Fibroblast of skin of right quadriceps (primary cell): ENCODE measurements at regions not wholly inside any gene's neighbourhood (a gene's known extent, or its start where the extent isn't known, plus 50 kb on each side); places are given as distances from the start of the nearest gene placed in this dataset.

Source experiments
- DNase-seq: peaks from one replicate; pipeline ENCODE4 v3.0.0-alpha.2; 2013

DNA sequence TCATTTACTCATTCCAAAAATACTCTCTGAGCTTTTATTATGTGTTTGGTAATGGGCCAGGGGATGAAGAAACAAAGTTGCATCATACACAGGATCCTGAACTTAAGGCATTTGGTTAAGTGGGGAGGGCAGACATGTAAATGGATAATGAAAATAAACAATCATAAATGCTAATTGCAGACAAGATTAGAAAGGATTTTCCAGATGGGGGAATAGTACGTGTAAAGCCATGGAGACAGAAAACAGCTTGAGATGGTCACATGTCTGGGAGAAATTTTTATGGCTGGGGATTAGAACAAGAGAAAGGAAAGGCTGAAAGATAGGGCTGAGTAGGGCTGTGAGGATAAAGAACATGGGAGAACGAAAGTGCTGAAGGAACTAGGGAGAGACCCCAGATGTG, 534.3 kb upstream of the LARGE1 start:
- DNase-seq: no peak

- no peak for DNase-seq
These were observed 542.5 kb upstream of the LARGE1 start for GRCh38 chr22:34462795-34463194.

DNA sequence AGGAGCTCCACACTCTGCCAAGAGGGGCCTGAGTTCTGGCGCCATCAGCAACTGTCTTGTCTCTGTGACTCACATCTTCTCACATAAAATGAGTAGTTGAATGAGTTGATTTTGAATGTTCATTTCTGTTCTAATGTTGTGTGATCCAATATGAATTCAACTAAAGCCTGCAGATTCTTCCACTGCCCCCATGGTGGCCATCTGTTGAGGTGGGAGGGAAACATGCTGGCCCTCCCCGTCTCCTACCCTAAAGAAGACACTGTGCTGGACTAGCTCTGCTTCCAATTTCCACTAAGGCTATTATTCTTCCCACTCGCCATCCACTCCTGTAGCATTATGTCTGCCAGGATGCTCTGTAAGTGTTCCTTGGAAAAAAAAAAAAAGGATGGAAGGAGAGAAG, 555.6 kb upstream of the LARGE1 start:
- DNase-seq: no peak

GRCh38 chr22:34476762-34477161, 556.5 kb upstream of the LARGE1 start:
- DNase-seq: no peak

DNA sequence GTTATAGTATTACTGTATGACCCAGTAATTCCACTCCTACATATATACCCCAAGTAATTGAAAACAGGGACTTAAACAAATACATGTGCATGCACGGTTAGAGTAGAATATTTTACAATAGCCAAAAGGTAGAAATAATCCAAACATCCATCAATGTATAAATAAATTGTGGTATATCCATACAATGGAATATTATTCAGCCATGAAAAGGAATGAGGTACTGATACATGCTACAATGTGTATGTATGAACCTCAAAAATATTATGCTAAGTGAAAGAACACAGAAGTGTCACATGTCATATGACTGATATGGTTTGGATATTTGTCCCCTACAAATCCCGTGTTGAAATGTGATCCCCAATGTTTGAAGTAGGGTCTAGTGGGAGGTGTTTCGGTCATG, 560.8 kb upstream of the LARGE1 start:
- no peak for DNase-seq

DNA sequence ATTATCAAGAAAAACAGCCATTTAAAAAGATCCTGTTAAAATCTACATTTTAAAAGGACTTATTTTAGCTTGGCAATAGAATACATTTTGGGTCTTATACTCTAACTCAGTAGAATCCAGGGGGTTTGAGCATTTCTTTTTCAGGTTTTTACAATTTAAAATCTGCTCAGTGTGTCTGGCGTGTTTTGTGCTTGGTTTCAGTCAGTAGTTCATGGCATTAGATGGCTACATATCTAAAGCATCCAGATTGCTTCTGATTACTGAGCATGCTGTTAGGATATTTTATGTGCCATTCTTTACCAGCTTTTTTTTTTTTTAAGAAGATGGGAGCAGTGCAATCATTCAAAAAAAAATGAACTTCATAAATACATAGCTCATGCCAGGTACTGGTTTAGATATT, 566.1 kb upstream of the LARGE1 start:
- no peak for DNase-seq

DNA sequence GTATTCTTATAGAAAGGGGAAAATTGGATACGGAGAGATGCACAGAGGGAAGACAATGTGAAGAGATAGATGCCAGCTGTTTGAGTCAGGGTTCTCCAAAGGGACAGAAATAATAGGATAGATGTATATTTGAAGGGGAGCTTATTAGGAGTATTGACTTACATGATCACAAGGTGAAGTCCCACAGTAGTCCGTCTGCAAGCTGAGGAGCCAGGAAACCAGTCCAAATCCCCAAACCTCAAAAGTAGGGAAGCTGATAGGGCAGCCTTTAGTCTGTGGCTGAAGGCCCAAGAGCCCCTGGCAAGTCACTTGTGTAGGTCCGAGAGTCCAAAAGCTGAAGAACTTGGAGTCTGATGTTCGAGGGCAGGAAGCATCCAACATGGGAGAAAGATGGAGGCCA, 569.6 kb upstream of the LARGE1 start:
- no peak for DNase-seq

DNA sequence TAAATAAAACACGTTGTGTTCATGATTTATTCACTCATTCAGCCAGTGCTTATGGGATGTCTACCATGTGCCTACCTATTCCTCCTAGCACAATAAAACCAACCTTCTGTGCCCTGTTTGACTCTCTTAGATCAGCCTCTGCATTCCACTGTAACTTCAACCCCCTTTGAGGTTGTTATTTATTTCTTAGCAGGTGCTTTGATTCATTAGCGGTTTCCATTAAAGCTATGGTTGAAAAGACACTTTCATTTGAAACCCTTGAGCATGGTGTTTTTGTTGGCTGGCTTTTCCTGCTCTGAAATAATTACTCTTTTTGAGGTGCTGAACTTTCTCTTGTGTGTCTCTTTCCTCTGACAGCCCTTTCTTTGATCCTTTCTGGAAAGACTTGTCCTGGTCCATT, 570.6 kb upstream of the LARGE1 start:
- no peak for DNase-seq

DNA sequence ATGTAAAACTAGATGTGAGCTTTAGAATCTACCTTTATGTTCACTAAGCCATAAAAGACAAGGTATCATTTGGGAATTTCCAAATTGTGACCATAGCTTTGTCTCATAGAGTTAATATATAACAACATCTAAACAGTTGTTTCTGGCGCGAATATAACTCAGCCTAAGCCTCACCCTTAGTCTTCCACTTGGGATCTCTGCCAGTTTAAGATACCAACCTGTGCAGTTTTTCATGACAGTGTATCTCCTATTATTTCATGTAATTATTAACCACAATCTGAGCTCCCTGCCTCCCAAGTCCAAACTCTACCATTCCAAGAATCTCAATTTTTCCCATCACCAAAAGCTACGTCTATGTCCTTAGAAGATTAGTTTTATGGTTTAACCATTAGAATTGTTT, 572.5 kb upstream of the ISX start:
- no peak for DNase-seq

DNA sequence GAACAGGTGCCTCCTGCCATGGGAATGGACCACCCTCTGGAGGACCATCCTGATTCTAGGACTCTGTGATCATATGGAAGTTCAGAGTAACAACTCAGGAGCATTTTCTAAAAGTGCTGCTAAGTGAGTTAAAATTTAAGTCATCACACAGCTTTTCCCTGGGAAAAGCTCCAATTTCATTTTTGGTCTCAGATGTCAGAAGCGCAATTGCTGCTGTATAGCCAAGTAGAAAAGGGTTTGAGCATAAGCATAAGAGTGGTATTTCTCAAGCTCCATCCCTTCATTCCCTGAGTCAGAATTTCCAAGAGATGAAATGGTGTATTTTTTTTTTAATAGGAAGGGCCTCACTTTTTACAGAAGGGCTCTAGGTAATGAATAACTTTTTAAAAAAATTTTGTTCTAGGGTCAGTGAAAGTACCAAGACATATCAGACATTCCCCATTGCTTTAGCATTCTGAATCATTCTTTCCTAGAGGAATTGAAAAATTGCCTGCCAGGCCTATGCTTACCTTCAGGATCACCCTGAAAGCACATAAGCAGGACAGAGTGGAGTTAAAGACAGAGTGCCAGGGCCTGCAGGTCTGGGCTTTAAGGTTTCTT, 564.5 kb upstream of the ISX start:
- DNase-seq: no peak

DNA sequence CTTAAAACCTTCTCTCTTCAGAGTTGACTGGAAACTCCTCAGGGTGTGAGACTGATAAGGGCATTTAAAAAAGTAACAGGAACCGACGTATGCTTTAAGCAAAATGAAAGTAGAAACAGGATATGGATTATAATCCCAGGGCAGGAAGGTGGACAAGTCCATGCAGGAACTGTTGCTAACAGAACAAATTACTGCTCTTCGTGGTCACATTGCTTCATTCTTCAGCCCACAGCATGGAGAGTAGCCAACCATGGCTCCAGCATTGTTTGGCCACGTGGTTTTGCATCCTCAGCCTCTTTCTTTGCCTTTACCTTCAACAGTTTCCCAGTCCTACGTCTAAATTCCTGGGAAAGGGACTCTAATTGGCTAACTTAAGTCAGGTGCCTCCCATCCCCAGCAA, 563.1 kb upstream of the ISX start:
- DNase-seq: no peak

- no peak for DNase-seq
These were observed 557.2 kb upstream of the ISX start for GRCh38 chr22:34508797-34509196.

DNA sequence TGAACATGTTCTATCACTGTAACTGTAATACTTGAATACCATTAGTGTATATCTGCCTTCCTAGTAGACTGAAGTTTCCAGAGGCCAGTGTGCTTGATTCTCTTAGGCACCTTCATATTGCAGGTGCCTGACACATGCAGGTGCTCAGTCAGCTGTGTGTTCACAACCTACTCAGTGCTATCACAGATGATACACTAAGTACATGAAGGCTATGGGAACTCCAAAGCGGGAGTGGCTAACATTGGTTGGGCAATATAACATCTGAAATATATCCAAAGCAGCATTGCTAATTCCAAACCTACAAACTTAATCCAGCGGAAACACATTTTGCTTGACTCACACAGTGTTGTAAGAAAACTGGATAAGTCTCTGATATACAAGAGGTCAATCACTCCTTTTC, 539.3 kb upstream of the ISX start:
- no peak for DNase-seq

GRCh38 chr22:34534101-34534500, 531.9 kb upstream of the ISX start:
- no peak for DNase-seq

DNA sequence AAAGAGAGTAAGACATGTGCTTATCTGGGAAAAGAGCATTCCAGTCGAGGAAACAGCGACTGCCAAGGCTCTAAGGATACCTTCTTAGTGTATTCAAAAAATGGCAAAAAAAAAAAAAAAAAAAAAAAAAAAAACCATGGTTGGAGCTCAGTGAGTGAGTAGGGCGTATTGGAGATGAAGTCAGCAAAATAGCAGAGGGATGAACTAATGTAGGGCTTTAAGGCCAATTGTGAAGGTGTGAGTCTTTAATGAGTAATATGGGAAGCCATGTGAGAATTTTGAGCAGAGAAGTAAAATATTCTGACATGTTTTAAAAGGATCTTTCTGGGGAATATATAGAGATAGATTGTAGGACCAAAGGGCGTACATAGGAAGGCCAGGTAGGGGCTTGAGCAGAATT, 498.6 kb upstream of the ISX start:
- DNase-seq: no peak

DNA sequence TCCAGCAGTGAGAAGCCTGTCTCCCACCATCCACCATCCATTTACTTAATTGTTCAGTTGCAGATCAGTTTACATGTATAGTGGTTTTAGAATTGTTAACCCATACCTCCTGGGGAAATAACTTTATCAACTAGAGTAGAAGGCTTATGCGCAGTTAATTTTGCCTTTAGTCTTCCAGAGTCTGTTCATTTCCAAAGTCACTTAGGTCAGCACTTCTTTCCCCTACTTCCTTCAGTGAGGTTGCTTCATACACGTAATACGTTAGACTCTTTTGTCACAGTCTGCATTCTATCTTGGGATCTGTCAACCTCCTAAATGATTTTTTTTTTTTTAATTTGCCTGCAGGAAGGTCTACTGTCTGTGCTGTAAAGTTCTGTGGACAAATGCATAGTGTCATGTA, 495.6 kb upstream of the ISX start:
- DNase-seq: no peak

DNA sequence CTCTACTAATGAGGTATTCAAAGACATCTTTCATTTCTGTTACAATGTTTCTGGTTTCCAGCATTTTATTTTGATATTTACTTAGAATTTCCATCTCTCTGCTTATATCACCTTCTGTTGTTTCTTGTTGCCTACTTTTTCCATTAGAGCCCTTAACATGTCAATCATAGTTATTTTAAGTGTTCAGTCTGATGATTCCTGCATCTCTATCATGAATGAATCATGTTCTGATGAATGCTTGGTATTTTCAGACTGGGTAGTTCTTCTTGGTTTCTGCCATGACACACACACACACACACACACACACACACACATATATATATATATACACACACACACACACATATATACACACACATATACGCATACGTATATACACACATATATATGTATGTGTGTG, 486.4 kb upstream of the ISX start:
- no peak for DNase-seq

- no peak for DNase-seq
These were observed 478.3 kb upstream of the ISX start for GRCh38 chr22:34587357-34588356.

- DNase-seq: no peak
These were observed 476.9 kb upstream of the ISX start for GRCh38 chr22:34588871-34589545.

GRCh38 chr22:34592123-34592740, 473.7 kb upstream of the ISX start:
- DNase-seq: no peak

- no peak for DNase-seq
These were observed 466.4 kb upstream of the ISX start for GRCh38 chr22:34599567-34599966.

DNA sequence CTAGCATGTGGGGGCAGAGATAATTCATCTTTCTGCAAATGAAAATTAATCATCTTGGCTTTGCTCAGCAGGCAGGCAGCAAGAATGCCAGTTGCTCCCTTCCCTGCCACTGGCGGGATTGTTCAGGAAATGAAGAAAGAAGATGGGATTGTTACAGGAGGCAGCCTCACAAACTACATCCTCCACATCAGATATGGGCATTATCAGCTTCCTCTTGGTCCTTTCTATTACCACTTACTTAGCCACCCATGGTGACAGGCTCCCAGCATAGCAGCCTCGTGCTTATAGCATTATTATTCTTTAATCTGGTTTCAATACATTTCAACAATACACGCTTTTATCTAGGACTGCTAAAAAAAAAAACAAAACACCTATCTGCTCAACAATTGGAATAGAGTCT, 461.6 kb upstream of the ISX start:
- no peak for DNase-seq

DNA sequence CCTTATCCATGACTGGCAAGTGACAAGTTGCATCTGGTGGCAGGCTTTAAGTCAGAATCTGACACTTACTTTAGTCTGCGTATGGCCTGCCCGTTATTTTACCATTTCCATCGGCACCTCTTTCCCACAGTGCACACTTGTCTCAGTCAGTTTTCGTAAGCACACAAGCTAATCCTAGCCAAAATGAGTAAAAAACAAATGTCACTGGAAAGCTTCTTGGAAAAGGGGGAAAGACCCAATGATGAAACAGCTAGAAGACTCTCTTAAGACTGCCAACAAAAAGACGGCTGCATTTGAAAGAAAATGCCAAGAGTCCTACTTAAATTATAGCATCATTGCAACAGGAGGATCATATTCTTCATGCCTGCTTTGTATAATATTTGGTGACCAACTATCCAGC, 457.9 kb upstream of the ISX start:
- no peak for DNase-seq
